NT2/D1 (cell line): ENCODE measurements at regions not wholly inside any gene's neighbourhood (a gene's known extent, or its start where the extent isn't known, plus 50 kb on each side); places are given as distances from the start of the nearest gene placed in this dataset.

Experiments used
- SUZ12 ChIP-seq: IDR thresholded peaks from 2 replicates; pipeline ENCODE4 v1.6.1; 2011; ENCODE audit not compliant: insufficient read length, insufficient read depth; ENCODE audit errors: extremely low read depth
- YY1 ChIP-seq: IDR thresholded peaks from 2 replicates; pipeline ENCODE4 v1.6.1; 2011; ENCODE audit not compliant: insufficient read length, insufficient read depth
- ZNF274 ChIP-seq: IDR thresholded peaks from 2 replicates; pipeline ENCODE4 v1.6.1; 2011; ENCODE audit warnings: mild to moderate bottlenecking, low read depth, low read length

GRCh38 chr10:98318861-98319260 lies 50.9 kb upstream of the LOXL4 start:
- TF ChIP-seq ZNF274 (no peak), SUZ12 (no peak), YY1 (no peak)
